Panc1 (cell line): ENCODE measurements at regions not wholly inside any gene's neighbourhood (a gene's known extent, or its start where the extent isn't known, plus 50 kb on each side); places are given as distances from the start of the nearest gene placed in this dataset.

Experiments
- ATAC-seq: fragments of 200-7000 bp; cut with Tn5 transposase; 2 replicates; pipeline ENCODE4 v1.9.1; 2020; ENCODE audit warnings: mild to moderate bottlenecking, moderate library complexity
- BruUV-seq: library from RNA; stranded (reverse); fragments of 400-500 nt; replicated peaks from 2 replicates; lab custom pipeline; 2021; lab: Mats Ljungman, UMichigan
- CTCF ChIA-PET: fragments of 300-600 bp; sonication (Branson Sonifier 250); formaldehyde crosslinking; loops from one replicate; lab custom pipeline; 2022; ENCODE audit warnings: antibody characterized with exemption; lab: Charles Lee
- POLR2A ChIA-PET: fragments of 300-600 bp; sonication (Branson Sonifier 250); formaldehyde crosslinking; loops from one replicate; lab custom pipeline; 2022; ENCODE audit warnings: antibody characterized with exemption; lab: Charles Lee
- DNase-seq: peaks from one replicate; pipeline ENCODE4 v3.0.0-alpha.2; 2010; ENCODE audit warnings: low read depth, low spot score
- H3K27ac ChIP-seq: 2 replicates; pipeline ENCODE4 v1.5.1; 2011; ENCODE audit warnings: mild to moderate bottlenecking, low read length, inconsistent platforms
- H3K27me3 ChIP-seq: fragments of 200-500 bp; sonication (Bioruptor generic); 2 replicates; pipeline ENCODE4 v1.6.0; 2014; ENCODE audit warnings: low read length, inconsistent platforms; ENCODE audit not compliant: control insufficient read depth, insufficient read depth
- H3K36me3 ChIP-seq: fragments of 200-500 bp; sonication (Bioruptor generic); 2 replicates; pipeline ENCODE4 v1.5.1; 2014; ENCODE audit warnings: inconsistent platforms, mild to moderate bottlenecking, low read length, moderate library complexity; ENCODE audit not compliant: control insufficient read depth, insufficient read depth
- H3K4me1 ChIP-seq: 2 replicates; pipeline ENCODE4 v1.5.1; 2011; ENCODE audit warnings: inconsistent platforms, mild to moderate bottlenecking, low read length, moderate library complexity; ENCODE audit not compliant: control insufficient read depth, insufficient read depth
- H3K4me3 ChIP-seq, 2 experiments: 2 replicates each; pipeline ENCODE4 v1.5.1; 2011 to 2012; ENCODE audit warnings: low read depth in 2 of 2, low read length in 2 of 2, mild to moderate bottlenecking in 2 of 2, inconsistent platforms in 1 of 2, moderate library complexity in 1 of 2
- H3K9me3 ChIP-seq: fragments of 200-500 bp; sonication (Bioruptor generic); 2 replicates; pipeline ENCODE4 v1.5.1; 2014; ENCODE audit warnings: low read depth, mild to moderate bottlenecking, inconsistent platforms, low read length, moderate library complexity; ENCODE audit not compliant: control insufficient read depth, insufficient read depth
- POLR2AphosphoS5 ChIP-seq: IDR thresholded peaks from 2 replicates; pipeline ENCODE4 v1.6.1; 2012; ENCODE audit warnings: mild to moderate bottlenecking, low read depth, low read length, moderate library complexity
- SIN3A ChIP-seq: IDR thresholded peaks from 2 replicates; pipeline ENCODE4 v1.6.1; 2012; ENCODE audit warnings: low read depth, mild to moderate bottlenecking, low read length, moderate library complexity, borderline replicate concordance; ENCODE audit not compliant: insufficient read depth
- TCF7L2 ChIP-seq: IDR thresholded peaks from 2 replicates; pipeline ENCODE4 v1.6.1; 2011; ENCODE audit warnings: mild to moderate bottlenecking, low read depth, low read length, inconsistent platforms
- in situ Hi-C: cut with HindIII; loops from 2 replicates; pipeline ENCODE4 v1.10.0; 2016; ENCODE audit warnings: low sequenced_read_pairs, low pct_unique_long_range_greater_than_20kb
- intact Hi-C: fragments of 100-400 bp; cut with micrococcal nuclease; formaldehyde crosslinking; loops from one replicate; pipeline ENCODE4 v1.10.0; 2022; ENCODE audit not compliant: unreplicated experiment
- TF ChIP-seq, protein P1 (sequence below): fragments of 450-650 bp; IDR thresholded peaks from 2 replicates; pipeline ENCODE4 v1.5.1; 2017; ENCODE audit warnings: mild to moderate bottlenecking
- TF ChIP-seq, protein P2 (sequence below), 2 experiments: IDR thresholded peaks; 2 replicates each; pipeline ENCODE4 v1.6.1; 2011 to 2012; ENCODE audit warnings: low read depth in 2 of 2, control low read depth in 1 of 2, low read length in 1 of 2, mild to moderate bottlenecking in 1 of 2, moderate library complexity in 1 of 2; ENCODE audit not compliant: insufficient read depth in 1 of 2

DNA sequence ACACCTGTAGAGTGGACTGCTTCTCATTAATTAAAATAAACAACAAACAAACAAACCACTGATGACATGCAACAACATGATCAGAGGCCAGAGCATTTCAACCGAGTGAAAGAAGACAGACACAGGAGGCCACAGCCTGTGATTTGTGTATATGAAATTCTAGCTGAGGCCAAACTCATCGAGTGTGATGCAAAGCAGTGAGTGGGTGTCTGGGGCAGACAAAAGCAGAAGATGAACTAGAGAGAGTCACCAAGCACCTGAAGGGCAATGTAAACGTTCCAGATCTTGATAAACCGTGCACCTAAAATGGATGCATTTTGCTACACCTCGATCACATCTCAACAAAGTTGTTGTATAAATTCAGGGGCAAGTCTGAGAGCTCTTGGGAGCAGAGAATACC, 108.4 kb downstream of the KLF6 start:
- in situ Hi-C loops (no loop called here), intact Hi-C loops (no loop called here)
- ChIA-PET CTCF (no interaction called here), POLR2A (no interaction called here)
- TF ChIP-seq, protein P1, sequence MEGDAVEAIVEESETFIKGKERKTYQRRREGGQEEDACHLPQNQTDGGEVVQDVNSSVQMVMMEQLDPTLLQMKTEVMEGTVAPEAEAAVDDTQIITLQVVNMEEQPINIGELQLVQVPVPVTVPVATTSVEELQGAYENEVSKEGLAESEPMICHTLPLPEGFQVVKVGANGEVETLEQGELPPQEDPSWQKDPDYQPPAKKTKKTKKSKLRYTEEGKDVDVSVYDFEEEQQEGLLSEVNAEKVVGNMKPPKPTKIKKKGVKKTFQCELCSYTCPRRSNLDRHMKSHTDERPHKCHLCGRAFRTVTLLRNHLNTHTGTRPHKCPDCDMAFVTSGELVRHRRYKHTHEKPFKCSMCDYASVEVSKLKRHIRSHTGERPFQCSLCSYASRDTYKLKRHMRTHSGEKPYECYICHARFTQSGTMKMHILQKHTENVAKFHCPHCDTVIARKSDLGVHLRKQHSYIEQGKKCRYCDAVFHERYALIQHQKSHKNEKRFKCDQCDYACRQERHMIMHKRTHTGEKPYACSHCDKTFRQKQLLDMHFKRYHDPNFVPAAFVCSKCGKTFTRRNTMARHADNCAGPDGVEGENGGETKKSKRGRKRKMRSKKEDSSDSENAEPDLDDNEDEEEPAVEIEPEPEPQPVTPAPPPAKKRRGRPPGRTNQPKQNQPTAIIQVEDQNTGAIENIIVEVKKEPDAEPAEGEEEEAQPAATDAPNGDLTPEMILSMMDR: no peak
- TF ChIP-seq, protein P2, sequence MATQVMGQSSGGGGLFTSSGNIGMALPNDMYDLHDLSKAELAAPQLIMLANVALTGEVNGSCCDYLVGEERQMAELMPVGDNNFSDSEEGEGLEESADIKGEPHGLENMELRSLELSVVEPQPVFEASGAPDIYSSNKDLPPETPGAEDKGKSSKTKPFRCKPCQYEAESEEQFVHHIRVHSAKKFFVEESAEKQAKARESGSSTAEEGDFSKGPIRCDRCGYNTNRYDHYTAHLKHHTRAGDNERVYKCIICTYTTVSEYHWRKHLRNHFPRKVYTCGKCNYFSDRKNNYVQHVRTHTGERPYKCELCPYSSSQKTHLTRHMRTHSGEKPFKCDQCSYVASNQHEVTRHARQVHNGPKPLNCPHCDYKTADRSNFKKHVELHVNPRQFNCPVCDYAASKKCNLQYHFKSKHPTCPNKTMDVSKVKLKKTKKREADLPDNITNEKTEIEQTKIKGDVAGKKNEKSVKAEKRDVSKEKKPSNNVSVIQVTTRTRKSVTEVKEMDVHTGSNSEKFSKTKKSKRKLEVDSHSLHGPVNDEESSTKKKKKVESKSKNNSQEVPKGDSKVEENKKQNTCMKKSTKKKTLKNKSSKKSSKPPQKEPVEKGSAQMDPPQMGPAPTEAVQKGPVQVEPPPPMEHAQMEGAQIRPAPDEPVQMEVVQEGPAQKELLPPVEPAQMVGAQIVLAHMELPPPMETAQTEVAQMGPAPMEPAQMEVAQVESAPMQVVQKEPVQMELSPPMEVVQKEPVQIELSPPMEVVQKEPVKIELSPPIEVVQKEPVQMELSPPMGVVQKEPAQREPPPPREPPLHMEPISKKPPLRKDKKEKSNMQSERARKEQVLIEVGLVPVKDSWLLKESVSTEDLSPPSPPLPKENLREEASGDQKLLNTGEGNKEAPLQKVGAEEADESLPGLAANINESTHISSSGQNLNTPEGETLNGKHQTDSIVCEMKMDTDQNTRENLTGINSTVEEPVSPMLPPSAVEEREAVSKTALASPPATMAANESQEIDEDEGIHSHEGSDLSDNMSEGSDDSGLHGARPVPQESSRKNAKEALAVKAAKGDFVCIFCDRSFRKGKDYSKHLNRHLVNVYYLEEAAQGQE (IDR thresholded peaks at IDR 0.05; ENCODE audit: insufficient read depth in 1 of 2, low read depth in 2 of 2, low read length in 1 of 2): no peak
- no peak for TF ChIP-seq POLR2AphosphoS5
- TF ChIP-seq TCF7L2: no peak
- no peak for TF ChIP-seq SIN3A
- DNase-seq: no peak
- no peaks in the 10 kb centered on the region for H3K36me3 ChIP-seq
- H3K4me3 ChIP-seq: no peak overlapping the region
- no TSS peak for BruUV-seq
- no peaks in the 10 kb centered on the region for H3K9me3 ChIP-seq
- no peak overlapping the region for H3K27ac ChIP-seq
- ATAC-seq: no peak
- no peaks in the 10 kb centered on the region for H3K27me3 ChIP-seq
- no peaks in the 10 kb centered on the region for H3K4me1 ChIP-seq

DNA sequence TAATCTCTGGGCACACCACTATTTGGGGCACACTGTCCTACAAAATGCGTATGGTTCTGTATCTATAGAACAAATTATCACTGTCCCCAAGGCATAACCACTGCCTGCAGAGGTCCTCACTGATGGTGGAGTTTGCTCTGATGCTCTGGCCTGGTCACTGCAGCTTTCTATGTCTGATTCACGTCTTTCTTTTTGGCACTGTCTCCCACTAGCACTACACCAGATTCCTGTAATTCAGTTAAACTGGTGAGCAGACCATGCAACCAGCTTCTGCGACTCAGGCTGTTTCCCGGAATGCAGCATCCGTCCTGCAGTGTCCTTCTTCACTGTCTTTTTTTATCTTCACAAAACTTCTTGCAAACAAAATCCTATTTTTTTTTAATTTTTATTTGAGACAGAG, 112.8 kb downstream of the KLF6 start:
- intact Hi-C loops: no loop called here
- CTCF ChIA-PET: no interaction called here

DNA sequence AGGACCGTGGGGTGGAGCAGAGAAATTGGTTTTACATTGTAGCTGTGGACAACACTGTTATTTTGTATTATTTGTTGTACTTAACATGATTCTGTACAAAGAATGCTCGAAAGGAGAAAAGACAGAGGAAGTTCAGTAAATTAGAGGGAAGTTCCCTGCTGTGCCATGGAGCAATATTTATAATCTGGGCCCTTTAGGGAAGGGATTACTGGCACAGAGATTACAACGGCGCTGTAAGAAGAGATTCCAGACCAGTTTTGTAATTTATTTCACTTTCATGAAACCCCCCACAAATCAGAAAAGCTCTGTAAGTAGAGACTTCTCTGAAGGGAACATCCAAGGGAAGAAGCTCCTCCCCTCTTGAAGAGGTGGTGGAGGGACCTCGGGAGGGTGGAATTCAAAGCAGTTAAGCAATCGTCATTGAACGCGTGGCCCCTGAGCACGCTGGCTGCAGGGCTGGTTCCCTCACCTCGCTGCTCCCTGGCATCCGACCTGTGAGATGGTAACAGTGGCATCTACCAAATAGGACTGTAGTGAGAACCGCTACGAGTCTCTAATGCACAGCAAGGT, 113.5 kb downstream of the KLF6 start:
- intact Hi-C loops: no loop called here
- Histone ChIP-seq H3K9me3 (no peaks in the 10 kb centered on the region), H3K27ac (no peak overlapping the region), H3K36me3 (no peaks in the 10 kb centered on the region), H3K27me3 (no peaks in the 10 kb centered on the region), H3K4me1 (no peaks in the 10 kb centered on the region), H3K4me3 (no peak overlapping the region)
- ChIA-PET CTCF (no interaction called here), POLR2A (no interaction called here)
- DNase-seq: no peak
- BruUV-seq: no TSS peak
- in situ Hi-C loops: no loop called here
- TF ChIP-seq TCF7L2: no peak
- TF ChIP-seq SIN3A: no peak
- TF ChIP-seq, protein P1: no peak
- TF ChIP-seq POLR2AphosphoS5: no peak
- TF ChIP-seq, protein P2 (IDR thresholded peaks at IDR 0.05; ENCODE audit: insufficient read depth in 1 of 2, low read depth in 2 of 2, low read length in 1 of 2): no peak
- no peak for ATAC-seq

More for the DNA sequence above, 112.8 kb downstream of the KLF6 start:
- no peaks in the 10 kb centered on the region for H3K36me3 ChIP-seq
- TF ChIP-seq POLR2AphosphoS5: no peak
- H3K4me1 ChIP-seq: no peaks in the 10 kb centered on the region
- H3K27me3 ChIP-seq: no peaks in the 10 kb centered on the region
- ATAC-seq (no peak), DNase-seq (no peak)
- no peak overlapping the region for H3K27ac ChIP-seq
- no TSS peak for BruUV-seq
- no peaks in the 10 kb centered on the region for H3K9me3 ChIP-seq
- no peak overlapping the region for H3K4me3 ChIP-seq
- in situ Hi-C loops: no loop called here
- POLR2A ChIA-PET: no interaction called here
